Hepatocyte (in vitro differentiated cells): ENCODE measurements at regions not wholly inside any gene's neighbourhood (a gene's known extent, or its start where the extent isn't known, plus 50 kb on each side); places are given as distances from the start of the nearest gene placed in this dataset.

Experiments
- DNase-seq: peaks from one replicate; pipeline ENCODE4 v3.0.0-alpha.2; 2016; ENCODE audit warnings: low spot score
- H2AFZ ChIP-seq: fragments of 200-600 bp; sonication (generic); 2 replicates; pipeline ENCODE4 v1.6.0; 2016; ENCODE audit warnings: antibody characterized with exemption, mild to moderate bottlenecking
- H3K27ac ChIP-seq: fragments of 200-600 bp; sonication (generic); 2 replicates; pipeline ENCODE4 v1.5.1; 2016; ENCODE audit warnings: mild to moderate bottlenecking
- H3K27me3 ChIP-seq: fragments of 200-600 bp; sonication (generic); 2 replicates; pipeline ENCODE4 v1.6.1; 2016
- H3K36me3 ChIP-seq: fragments of 200-600 bp; sonication (generic); replicated peaks from 2 replicates; pipeline ENCODE4 v1.5.1; 2016; ENCODE audit warnings: low read depth; ENCODE audit not compliant: insufficient read depth
- H3K4me1 ChIP-seq: fragments of 200-600 bp; sonication (generic); 2 replicates; pipeline ENCODE4 v1.5.1; 2016; ENCODE audit warnings: mild to moderate bottlenecking, moderate library complexity; ENCODE audit not compliant: insufficient read depth
- H3K4me2 ChIP-seq: fragments of 200-600 bp; sonication (generic); 2 replicates; pipeline ENCODE4 v1.6.0; 2016
- H3K4me3 ChIP-seq: fragments of 200-600 bp; sonication (generic); 2 replicates; pipeline ENCODE4 v1.5.1; 2016; ENCODE audit warnings: mild to moderate bottlenecking
- H3K79me2 ChIP-seq: fragments of 200-600 bp; sonication (generic); 2 replicates; pipeline ENCODE4 v1.6.0; 2017; ENCODE audit warnings: mild to moderate bottlenecking
- H3K9me2 ChIP-seq: fragments of 200-600 bp; sonication (generic); replicated peaks from 2 replicates; pipeline ENCODE4 v1.6.0; 2017; ENCODE audit warnings: mild to moderate bottlenecking; ENCODE audit not compliant: insufficient read depth
- H3K9me3 ChIP-seq: fragments of 200-600 bp; sonication (generic); 2 replicates; pipeline ENCODE4 v1.5.1; 2016; ENCODE audit warnings: low read depth, mild to moderate bottlenecking
- H4K20me1 ChIP-seq: fragments of 200-600 bp; sonication (generic); 2 replicates; pipeline ENCODE4 v1.6.0; 2016; ENCODE audit warnings: mild to moderate bottlenecking; ENCODE audit not compliant: insufficient read depth, poor library complexity, severe bottlenecking
- EZH2 ChIP-seq: fragments of 200-600 bp; sonication (generic); IDR thresholded peaks from 2 replicates; pipeline ENCODE4 v1.6.1; 2016; ENCODE audit warnings: antibody characterized with exemption, mild to moderate bottlenecking, borderline replicate concordance
- EZH2phosphoT487 ChIP-seq: fragments of 200-600 bp; sonication (generic); IDR thresholded peaks from one replicate; pipeline ENCODE4 v1.6.1; 2018; ENCODE audit warnings: antibody characterized with exemption, mild to moderate bottlenecking, low read depth, moderate library complexity; ENCODE audit not compliant: unreplicated experiment, severe bottlenecking
- WGBS: methylation state at CpG from one replicate; pipeline ENCODE4 v1.1.6; 2016; ENCODE audit warnings: low lambda C conversion rate; ENCODE audit errors: missing lambda C conversion rate; 5-methylcytosine and 5-hydroxymethylcytosine counted together
- TF ChIP-seq, protein P1 (sequence below): fragments of 200-600 bp; sonication (generic); IDR thresholded peaks from 2 replicates; pipeline ENCODE4 v1.5.1; 2016; ENCODE audit warnings: antibody characterized with exemption, mild to moderate bottlenecking; ENCODE audit not compliant: poor library complexity

DNA sequence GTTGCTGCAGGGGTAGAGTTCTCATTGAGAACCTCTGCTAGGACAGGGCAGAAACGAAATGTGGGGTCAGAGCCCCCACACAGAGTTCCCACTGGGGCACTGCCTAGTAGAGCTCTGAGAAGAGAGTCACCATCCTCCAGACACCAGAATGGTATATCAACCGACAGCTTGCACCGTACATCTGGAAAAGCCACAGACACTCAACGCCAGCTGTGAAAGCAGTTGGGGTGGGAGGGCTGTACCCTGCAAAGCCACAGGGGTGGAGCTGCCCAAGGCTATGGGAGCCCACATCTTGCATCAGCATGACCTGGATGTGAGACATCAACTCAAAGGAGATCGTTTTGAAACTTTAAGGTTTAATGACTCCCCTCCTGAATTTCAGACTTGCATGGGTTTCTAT is 284.0 kb upstream of the DEPDC1 start:
- 57% methylated on average over 5 of the region's 5 CpGs for WGBS
- TF ChIP-seq EZH2phosphoT487 (no peak), EZH2 (no peak)
- TF ChIP-seq, protein P1, sequence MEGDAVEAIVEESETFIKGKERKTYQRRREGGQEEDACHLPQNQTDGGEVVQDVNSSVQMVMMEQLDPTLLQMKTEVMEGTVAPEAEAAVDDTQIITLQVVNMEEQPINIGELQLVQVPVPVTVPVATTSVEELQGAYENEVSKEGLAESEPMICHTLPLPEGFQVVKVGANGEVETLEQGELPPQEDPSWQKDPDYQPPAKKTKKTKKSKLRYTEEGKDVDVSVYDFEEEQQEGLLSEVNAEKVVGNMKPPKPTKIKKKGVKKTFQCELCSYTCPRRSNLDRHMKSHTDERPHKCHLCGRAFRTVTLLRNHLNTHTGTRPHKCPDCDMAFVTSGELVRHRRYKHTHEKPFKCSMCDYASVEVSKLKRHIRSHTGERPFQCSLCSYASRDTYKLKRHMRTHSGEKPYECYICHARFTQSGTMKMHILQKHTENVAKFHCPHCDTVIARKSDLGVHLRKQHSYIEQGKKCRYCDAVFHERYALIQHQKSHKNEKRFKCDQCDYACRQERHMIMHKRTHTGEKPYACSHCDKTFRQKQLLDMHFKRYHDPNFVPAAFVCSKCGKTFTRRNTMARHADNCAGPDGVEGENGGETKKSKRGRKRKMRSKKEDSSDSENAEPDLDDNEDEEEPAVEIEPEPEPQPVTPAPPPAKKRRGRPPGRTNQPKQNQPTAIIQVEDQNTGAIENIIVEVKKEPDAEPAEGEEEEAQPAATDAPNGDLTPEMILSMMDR, result no peak

GRCh38 chr1:68782890-68783289 is 286.0 kb upstream of the DEPDC1 start:
- Histone ChIP-seq H3K79me2 (no peaks in the 10 kb centered on the region), H3K9me3 (no peaks in the 10 kb centered on the region), H3K36me3 (no peaks in the 10 kb centered on the region), H4K20me1 (no peaks in the 10 kb centered on the region), H3K27ac (no peak overlapping the region), H3K9me2 (no peaks in the 10 kb centered on the region), H3K4me1 (no peaks in the 10 kb centered on the region), H3K4me3 (no peak overlapping the region), H2AFZ (no peak overlapping the region), H3K4me2 (no peak overlapping the region), H3K27me3 (no peaks in the 10 kb centered on the region)
- no peak for DNase-seq
- no peak for TF ChIP-seq EZH2
- TF ChIP-seq, protein P1, result no peak
- no peak for TF ChIP-seq EZH2phosphoT487

More for the DNA sequence above, 284.0 kb upstream of the DEPDC1 start:
- Histone ChIP-seq H3K4me2 (no peak overlapping the region), H3K27me3 (no peaks in the 10 kb centered on the region), H3K4me1 (no peaks in the 10 kb centered on the region), H4K20me1 (no peaks in the 10 kb centered on the region), H3K27ac (no peak overlapping the region), H3K4me3 (no peak overlapping the region), H3K36me3 (no peaks in the 10 kb centered on the region), H3K79me2 (no peaks in the 10 kb centered on the region), H2AFZ (no peak overlapping the region), H3K9me2 (no peaks in the 10 kb centered on the region), H3K9me3 (no peaks in the 10 kb centered on the region)
- no peak for DNase-seq

GRCh38 chr1:68785328-68785727 is 288.4 kb upstream of the DEPDC1 start:
- Histone ChIP-seq H3K27me3 (no peaks in the 10 kb centered on the region), H2AFZ (no peak overlapping the region), H3K9me2 (no peaks in the 10 kb centered on the region), H3K79me2 (no peaks in the 10 kb centered on the region), H3K4me3 (no peak overlapping the region), H3K4me1 (no peaks in the 10 kb centered on the region), H3K27ac (no peak overlapping the region), H3K36me3 (no peaks in the 10 kb centered on the region), H3K4me2 (no peak overlapping the region), H4K20me1 (no peaks in the 10 kb centered on the region), H3K9me3 (no peaks in the 10 kb centered on the region)
- TF ChIP-seq EZH2, result no peak
- TF ChIP-seq EZH2phosphoT487, result no peak
- WGBS, result 46% methylated on average over 2 of the region's 2 CpGs
- DNase-seq, result no peak

DNA sequence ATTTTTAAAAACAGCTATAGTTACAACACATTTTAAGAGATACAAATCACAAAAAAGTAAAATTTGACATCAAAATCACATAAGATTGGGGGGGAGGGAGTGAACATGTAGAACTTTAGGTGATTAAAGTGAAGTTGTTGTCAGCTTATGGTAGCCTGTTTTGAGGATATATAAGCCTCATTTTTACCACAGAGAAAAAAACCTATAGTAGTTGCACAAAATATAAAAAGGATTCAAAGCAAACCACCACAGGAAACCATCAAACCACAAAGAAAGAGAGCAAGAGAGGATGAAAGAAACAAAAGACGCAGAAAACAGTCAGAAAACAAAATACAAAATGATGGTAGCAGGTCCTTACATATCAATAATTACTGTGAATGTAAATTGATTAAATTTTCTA is 291.9 kb upstream of the DEPDC1 start:
- Histone ChIP-seq H3K27ac (no peak overlapping the region), H3K36me3 (no peaks in the 10 kb centered on the region), H2AFZ (no peak overlapping the region), H3K4me2 (no peak overlapping the region), H3K4me3 (no peak overlapping the region), H3K27me3 (no peaks in the 10 kb centered on the region), H3K9me2 (no peaks in the 10 kb centered on the region), H3K9me3 (no peaks in the 10 kb centered on the region), H3K79me2 (no peaks in the 10 kb centered on the region), H4K20me1 (no peaks in the 10 kb centered on the region), H3K4me1 (no peaks in the 10 kb centered on the region)
- DNase-seq, result no peak
- 90% methylated on average over 1 of the region's 1 CpG for WGBS
- TF ChIP-seq EZH2, result no peak
- no peak for TF ChIP-seq EZH2phosphoT487
- TF ChIP-seq, protein P1, result no peak
